Parathyroid adenoma (tissue), 2 donors: ENCODE measurements at regions not wholly inside any gene's neighbourhood (a gene's known extent, or its start where the extent isn't known, plus 50 kb on each side); places are given as distances from the start of the nearest gene placed in this dataset.

Experiments
- H2AFZ ChIP-seq: fragments of 300-600 bp; sonication (generic); one replicate; pipeline ENCODE4 v1.7.0; 2017; ENCODE audit warnings: antibody characterized with exemption, mild to moderate bottlenecking
- H3K27ac ChIP-seq: fragments of 300-600 bp; sonication (generic); one replicate; pipeline ENCODE4 v1.7.0; 2017
- H3K27me3 ChIP-seq: fragments of 300-600 bp; sonication (generic); one replicate; pipeline ENCODE4 v1.7.0; 2017; ENCODE audit warnings: low read length; ENCODE audit not compliant: control insufficient read depth, insufficient read depth
- H3K36me3 ChIP-seq: fragments of 300-600 bp; sonication (generic); one replicate; pipeline ENCODE4 v1.7.0; 2017; ENCODE audit warnings: low read length; ENCODE audit not compliant: control insufficient read depth, insufficient read depth
- H3K4me1 ChIP-seq: fragments of 300-600 bp; sonication (generic); one replicate; pipeline ENCODE4 v1.7.0; 2017; ENCODE audit warnings: control low read depth
- H3K4me2 ChIP-seq: fragments of 300-600 bp; sonication (generic); one replicate; pipeline ENCODE4 v1.7.0; 2017; ENCODE audit warnings: low read length
- H3K4me3 ChIP-seq: fragments of 300-600 bp; sonication (generic); one replicate; pipeline ENCODE4 v1.7.0; 2017; ENCODE audit warnings: low read depth, low read length
- H3K79me2 ChIP-seq: fragments of 300-600 bp; sonication (generic); one replicate; pipeline ENCODE4 v1.7.0; 2017; ENCODE audit warnings: control low read depth
- H3K9ac ChIP-seq: fragments of 300-600 bp; sonication (generic); one replicate; pipeline ENCODE4 v1.7.0; 2017; ENCODE audit warnings: mild to moderate bottlenecking
- H3K9me3 ChIP-seq: fragments of 300-600 bp; sonication (generic); one replicate; pipeline ENCODE4 v1.7.0; 2017; ENCODE audit warnings: low read length; ENCODE audit not compliant: control insufficient read depth
- CTCF ChIP-seq: fragments of 300-600 bp; sonication (generic); IDR thresholded peaks from one replicate; pipeline ENCODE4 v1.7.0; 2017; ENCODE audit warnings: antibody characterized with exemption, mild to moderate bottlenecking
- donor health status: primary hyperparathyroidism.

- Histone ChIP-seq H3K9ac (no peak overlapping the region), H3K9me3 (no peaks in the 10 kb centered on the region), H3K4me1 (no peaks in the 10 kb centered on the region), H3K4me2 (no peak overlapping the region), H3K27ac (no peak overlapping the region), H3K79me2 (no peaks in the 10 kb centered on the region), H3K27me3 (no peaks in the 10 kb centered on the region), H3K4me3 (no peak overlapping the region), H2AFZ (no peak overlapping the region), H3K36me3 (no peaks in the 10 kb centered on the region)
- no peak for TF ChIP-seq CTCF
Measured at GRCh38 chr15:93308026-93308690, 219.1 kb upstream of the RGMA start.

- no peak overlapping the region for H3K9ac ChIP-seq
- H3K4me3 ChIP-seq, result no peak overlapping the region
- no peaks in the 10 kb centered on the region for H3K4me1 ChIP-seq
- H3K9me3 ChIP-seq, result no peaks in the 10 kb centered on the region
- no peak overlapping the region for H3K27ac ChIP-seq
- no peaks in the 10 kb centered on the region for H3K27me3 ChIP-seq
- no peak for TF ChIP-seq CTCF
- no peaks in the 10 kb centered on the region for H3K79me2 ChIP-seq
- no peaks in the 10 kb centered on the region for H3K36me3 ChIP-seq
- H2AFZ ChIP-seq, result no peak overlapping the region
- no peak overlapping the region for H3K4me2 ChIP-seq
Measured at GRCh38 chr15:93307513-93307912, 218.5 kb upstream of the RGMA start.

- TF ChIP-seq CTCF, result no peak
- H3K9ac ChIP-seq, result no peak overlapping the region
- H2AFZ ChIP-seq, result no peak overlapping the region
- H3K9me3 ChIP-seq, result no peaks in the 10 kb centered on the region
- H3K4me2 ChIP-seq, result no peak overlapping the region
- no peak overlapping the region for H3K4me3 ChIP-seq
- no peak overlapping the region for H3K27ac ChIP-seq
- H3K36me3 ChIP-seq, result no peaks in the 10 kb centered on the region
- no peaks in the 10 kb centered on the region for H3K79me2 ChIP-seq
- H3K4me1 ChIP-seq, result no peaks in the 10 kb centered on the region
- no peaks in the 10 kb centered on the region for H3K27me3 ChIP-seq
Measured at GRCh38 chr15:93305306-93305705, 216.3 kb upstream of the RGMA start.

GRCh38 chr15:93302080-93302765 is 213.2 kb upstream of the RGMA start:
- no peak for TF ChIP-seq CTCF
- H3K4me1 ChIP-seq, result no peaks in the 10 kb centered on the region
- no peaks in the 10 kb centered on the region for H3K36me3 ChIP-seq
- no peak overlapping the region for H3K9ac ChIP-seq
- no peaks in the 10 kb centered on the region for H3K9me3 ChIP-seq
- H3K27ac ChIP-seq, result no peak overlapping the region
- H2AFZ ChIP-seq, result no peak overlapping the region
- H3K27me3 ChIP-seq, result no peaks in the 10 kb centered on the region
- no peak overlapping the region for H3K4me2 ChIP-seq
- H3K4me3 ChIP-seq, result no peak overlapping the region
- no peaks in the 10 kb centered on the region for H3K79me2 ChIP-seq

- H3K9ac ChIP-seq, result no peak overlapping the region
- H3K4me1 ChIP-seq, result no peaks in the 10 kb centered on the region
- H3K4me2 ChIP-seq, result no peak overlapping the region
- no peak for TF ChIP-seq CTCF
- no peaks in the 10 kb centered on the region for H3K79me2 ChIP-seq
- H3K9me3 ChIP-seq, result no peaks in the 10 kb centered on the region
- H3K36me3 ChIP-seq, result no peaks in the 10 kb centered on the region
- H3K4me3 ChIP-seq, result no peak overlapping the region
- no peak overlapping the region for H3K27ac ChIP-seq
- H2AFZ ChIP-seq, result no peak overlapping the region
- no peaks in the 10 kb centered on the region for H3K27me3 ChIP-seq
Measured at GRCh38 chr15:93300796-93301195, 211.8 kb upstream of the RGMA start.
